Upper lobe of right lung (tissue), 1 donor: ENCODE measurements at regions not wholly inside any gene's neighbourhood (a gene's known extent, or its start where the extent isn't known, plus 50 kb on each side); places are given as distances from the start of the nearest gene placed in this dataset.

Source experiments
- ATAC-seq: fragments of 200-7000 bp; cut with Tn5 transposase; one replicate; pipeline ENCODE4 v1.9.1; 2020; ENCODE audit warnings: mild to moderate bottlenecking, moderate library complexity
- DNase-seq: peaks from one replicate; pipeline ENCODE4 v3.0.0-alpha.2; 2020
- H3K27ac ChIP-seq: fragments of 200-600 bp; one replicate; pipeline ENCODE4 v1.8.0; 2022
- H3K27me3 ChIP-seq: fragments of 200-600 bp; one replicate; pipeline ENCODE4 v1.8.0; 2022; ENCODE audit warnings: mild to moderate bottlenecking
- H3K36me3 ChIP-seq: fragments of 200-600 bp; one replicate; pipeline ENCODE4 v1.8.0; 2022
- H3K4me1 ChIP-seq: fragments of 200-600 bp; one replicate; pipeline ENCODE4 v1.8.0; 2022
- H3K4me3 ChIP-seq: fragments of 200-600 bp; one replicate; pipeline ENCODE4 v1.8.0; 2022; ENCODE audit warnings: mild to moderate bottlenecking
- H3K9me3 ChIP-seq: fragments of 200-600 bp; one replicate; pipeline ENCODE4 v1.8.0; 2022
- CTCF ChIP-seq: fragments of 200-600 bp; IDR thresholded peaks from one replicate; pipeline ENCODE4 v1.8.0; 2022; ENCODE audit warnings: antibody characterized with exemption
- intact Hi-C: fragments of 100-400 bp; cut with DNase I; formaldehyde crosslinking; loops from one replicate; pipeline ENCODE4 v1.11.0; 2022
- donor health status: DM: no; HTN: yes; CAD: no; lungs with severe emphysema.

GRCh38 chr3:74507691-74508090 is 106.8 kb downstream of the CNTN3 start:
- intact Hi-C loops: no loop called here
- Histone ChIP-seq H3K27ac (no peak overlapping the region), H3K4me3 (no peak overlapping the region), H3K4me1 (no peaks in the 10 kb centered on the region), H3K27me3 (no peaks in the 10 kb centered on the region), H3K9me3 (no peaks in the 10 kb centered on the region), H3K36me3 (no peaks in the 10 kb centered on the region)
- TF ChIP-seq CTCF: no peak
- no peak for DNase-seq
- no peak for ATAC-seq

GRCh38 chr3:74506246-74506645 is 108.2 kb downstream of the CNTN3 start:
- DNase-seq (no peak), ATAC-seq (no peak)
- Histone ChIP-seq H3K9me3 (no peaks in the 10 kb centered on the region), H3K27ac (no peak overlapping the region), H3K4me3 (no peak overlapping the region), H3K36me3 (no peaks in the 10 kb centered on the region), H3K27me3 (no peaks in the 10 kb centered on the region), H3K4me1 (no peaks in the 10 kb centered on the region)
- intact Hi-C loops: no loop called here
- TF ChIP-seq CTCF: no peak

- no peak for ATAC-seq
- TF ChIP-seq CTCF: no peak
- Histone ChIP-seq H3K4me1 (no peaks in the 10 kb centered on the region), H3K27ac (no peak overlapping the region), H3K9me3 (no peaks in the 10 kb centered on the region), H3K36me3 (no peaks in the 10 kb centered on the region), H3K4me3 (no peak overlapping the region), H3K27me3 (no peaks in the 10 kb centered on the region)
- no peak for DNase-seq
- intact Hi-C loops: no loop called here
Measured at GRCh38 chr3:74501007-74501406, 113.5 kb downstream of the CNTN3 start.

DNA sequence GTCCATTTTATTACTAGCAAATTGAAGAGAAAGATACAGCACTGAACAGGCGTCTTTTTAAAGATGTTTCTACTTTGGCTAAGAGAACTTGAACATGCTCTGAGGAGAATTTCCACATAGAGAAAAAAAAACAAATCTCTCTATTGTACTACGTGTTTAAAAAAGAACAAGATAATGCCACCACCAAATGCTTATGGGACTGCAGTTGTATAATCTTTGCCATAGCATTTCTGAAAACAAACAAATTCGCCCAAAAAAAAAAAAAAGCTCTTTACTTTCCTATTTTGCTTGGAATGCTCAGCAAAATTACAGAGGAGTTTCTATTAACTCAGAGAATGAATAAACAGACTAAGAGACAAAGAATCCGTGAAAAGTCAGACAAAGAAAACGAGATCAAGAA is 114.2 kb downstream of the CNTN3 start:
- no peak for ATAC-seq
- H3K4me1 ChIP-seq: no peaks in the 10 kb centered on the region
- H3K27me3 ChIP-seq: no peaks in the 10 kb centered on the region
- no peak overlapping the region for H3K4me3 ChIP-seq
- H3K27ac ChIP-seq: no peak overlapping the region
- H3K36me3 ChIP-seq: no peaks in the 10 kb centered on the region
- DNase-seq: no peak
- TF ChIP-seq CTCF: no peak
- intact Hi-C loops: no loop called here
- no peaks in the 10 kb centered on the region for H3K9me3 ChIP-seq

- Histone ChIP-seq H3K4me3 (no peak overlapping the region), H3K36me3 (no peaks in the 10 kb centered on the region), H3K27ac (no peak overlapping the region), H3K27me3 (no peaks in the 10 kb centered on the region), H3K4me1 (no peaks in the 10 kb centered on the region), H3K9me3 (no peaks in the 10 kb centered on the region)
- DNase-seq (no peak), ATAC-seq (no peak)
- no peak for TF ChIP-seq CTCF
- intact Hi-C loops: no loop called here
Measured at GRCh38 chr3:74491874-74492273, 122.6 kb downstream of the CNTN3 start.

- H3K4me1 ChIP-seq: no peaks in the 10 kb centered on the region
- DNase-seq (no peak), ATAC-seq (no peak)
- H3K27me3 ChIP-seq: no peaks in the 10 kb centered on the region
- H3K4me3 ChIP-seq: no peak overlapping the region
- H3K27ac ChIP-seq: no peak overlapping the region
- no peaks in the 10 kb centered on the region for H3K9me3 ChIP-seq
- no peaks in the 10 kb centered on the region for H3K36me3 ChIP-seq
- intact Hi-C loops: no loop called here
- TF ChIP-seq CTCF: no peak
Measured at GRCh38 chr3:74489050-74489792, 125.2 kb downstream of the CNTN3 start.
